ENCODE measurements at regions not wholly inside any gene's neighbourhood (a gene's known extent, or its start where the extent isn't known, plus 50 kb on each side); places are given as distances from the start of the nearest gene placed in this dataset.

DNA sequence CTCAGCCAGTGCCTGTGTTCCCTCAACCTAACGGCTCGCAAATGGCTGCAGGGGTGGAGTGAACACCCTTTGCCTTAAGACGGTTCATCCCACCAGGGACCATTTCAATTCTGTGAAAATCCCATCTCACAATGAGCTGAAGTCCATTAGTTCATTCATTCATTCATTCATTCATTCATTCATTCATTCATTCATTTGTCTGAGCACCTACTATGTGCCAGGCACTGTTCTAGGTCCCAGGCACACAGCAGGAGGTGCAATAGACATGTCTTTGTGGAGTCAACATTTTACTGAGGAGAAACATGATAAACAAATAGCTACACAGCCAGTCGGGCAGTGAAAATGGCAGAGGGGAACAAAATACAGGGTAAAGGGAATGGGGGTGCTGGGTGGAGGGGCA lies 618.8 kb downstream of the MATN1 start:
- H3K4me3 Mint-ChIP-seq (ENCODE audit: unreplicated experiment): no peak overlapping the region
- H3K27ac Mint-ChIP-seq (ENCODE audit: unreplicated experiment): no peak overlapping the region
- no peaks in the 10 kb centered on the region for H3K36me3 Mint-ChIP-seq (ENCODE audit: low read depth, unreplicated experiment)
- peaks cover 6% of the 10 kb centered on the region for H3K27me3 Mint-ChIP-seq (ENCODE audit: unreplicated experiment)
- TF ChIP-seq, protein P1, sequence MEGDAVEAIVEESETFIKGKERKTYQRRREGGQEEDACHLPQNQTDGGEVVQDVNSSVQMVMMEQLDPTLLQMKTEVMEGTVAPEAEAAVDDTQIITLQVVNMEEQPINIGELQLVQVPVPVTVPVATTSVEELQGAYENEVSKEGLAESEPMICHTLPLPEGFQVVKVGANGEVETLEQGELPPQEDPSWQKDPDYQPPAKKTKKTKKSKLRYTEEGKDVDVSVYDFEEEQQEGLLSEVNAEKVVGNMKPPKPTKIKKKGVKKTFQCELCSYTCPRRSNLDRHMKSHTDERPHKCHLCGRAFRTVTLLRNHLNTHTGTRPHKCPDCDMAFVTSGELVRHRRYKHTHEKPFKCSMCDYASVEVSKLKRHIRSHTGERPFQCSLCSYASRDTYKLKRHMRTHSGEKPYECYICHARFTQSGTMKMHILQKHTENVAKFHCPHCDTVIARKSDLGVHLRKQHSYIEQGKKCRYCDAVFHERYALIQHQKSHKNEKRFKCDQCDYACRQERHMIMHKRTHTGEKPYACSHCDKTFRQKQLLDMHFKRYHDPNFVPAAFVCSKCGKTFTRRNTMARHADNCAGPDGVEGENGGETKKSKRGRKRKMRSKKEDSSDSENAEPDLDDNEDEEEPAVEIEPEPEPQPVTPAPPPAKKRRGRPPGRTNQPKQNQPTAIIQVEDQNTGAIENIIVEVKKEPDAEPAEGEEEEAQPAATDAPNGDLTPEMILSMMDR (IDR thresholded peaks at IDR 0.05; ENCODE audit: unreplicated experiment): no peak
- H3K4me1 Mint-ChIP-seq (ENCODE audit: unreplicated experiment): no peaks in the 10 kb centered on the region
- no peaks in the 10 kb centered on the region for H3K9me3 Mint-ChIP-seq (ENCODE audit: unreplicated experiment)
- DNase-seq (ENCODE audit: low spot score): no peak

DNA sequence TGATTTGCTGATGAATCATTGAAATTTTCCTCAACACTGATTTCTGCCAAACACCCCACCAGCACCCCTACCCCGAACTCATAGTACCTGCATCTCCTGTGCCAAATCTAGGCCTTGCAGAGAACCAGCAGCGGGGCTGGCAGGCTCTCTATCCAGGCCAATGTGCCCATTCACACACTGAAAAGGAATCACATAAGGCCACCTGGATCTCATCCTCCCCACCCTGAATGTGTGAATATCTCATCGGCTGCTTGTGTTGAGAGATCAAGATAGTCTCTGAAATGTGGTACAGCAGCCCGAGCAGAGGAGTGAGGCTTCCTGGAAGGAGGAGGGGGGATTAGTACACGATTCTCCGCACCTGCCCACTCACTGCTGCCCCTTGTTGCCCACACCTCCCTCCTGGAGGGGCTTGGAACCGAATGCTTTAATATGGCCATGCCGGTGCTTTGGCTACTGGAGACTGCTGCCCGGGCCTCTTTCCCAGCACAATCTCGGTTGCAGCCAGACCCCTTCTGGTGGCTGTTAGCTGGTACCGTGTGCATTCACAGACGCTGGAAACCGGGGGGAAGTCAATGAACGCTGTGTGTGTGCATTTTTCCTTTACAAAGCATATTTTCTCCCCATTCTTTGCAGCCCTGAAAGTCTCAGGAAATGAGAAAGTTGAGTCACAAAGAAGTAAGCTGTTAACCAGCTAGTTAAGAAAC lies 619.5 kb downstream of the MATN1 start:
- no peak overlapping the region for H3K4me3 Mint-ChIP-seq (ENCODE audit: unreplicated experiment)
- no peak for DNase-seq (ENCODE audit: low spot score)
- no peaks in the 10 kb centered on the region for H3K4me1 Mint-ChIP-seq (ENCODE audit: unreplicated experiment)
- no peaks in the 10 kb centered on the region for H3K9me3 Mint-ChIP-seq (ENCODE audit: unreplicated experiment)
- no peaks in the 10 kb centered on the region for H3K36me3 Mint-ChIP-seq (ENCODE audit: low read depth, unreplicated experiment)
- TF ChIP-seq, protein P1 (IDR thresholded peaks at IDR 0.05; ENCODE audit: unreplicated experiment): no peak
- peaks cover 6% of the 10 kb centered on the region for H3K27me3 Mint-ChIP-seq (ENCODE audit: unreplicated experiment)
- H3K27ac Mint-ChIP-seq (ENCODE audit: unreplicated experiment): no peak overlapping the region

DNA sequence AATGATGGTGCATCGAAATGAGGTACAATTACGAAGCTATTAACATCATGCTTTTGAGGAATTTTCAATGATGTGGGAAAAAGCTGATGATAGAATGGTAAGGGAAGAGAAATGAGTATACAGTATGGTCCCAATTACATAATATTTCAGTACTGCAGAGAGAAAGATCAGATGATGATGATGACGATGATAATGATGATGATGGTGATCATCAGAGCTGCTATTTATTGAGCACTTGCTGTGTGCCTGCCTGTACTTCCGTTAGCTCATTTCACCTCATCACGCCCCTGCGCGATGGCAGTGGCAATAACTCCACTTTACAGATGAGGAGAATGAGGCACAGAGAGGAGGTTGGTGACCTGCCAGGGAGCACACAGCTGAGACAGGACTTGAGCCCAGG lies 620.8 kb downstream of the MATN1 start:
- H3K27ac Mint-ChIP-seq (ENCODE audit: unreplicated experiment): no peak overlapping the region
- TF ChIP-seq, protein P1 (IDR thresholded peaks at IDR 0.05; ENCODE audit: unreplicated experiment): no peak
- peaks cover 8% of the 10 kb centered on the region for H3K27me3 Mint-ChIP-seq (ENCODE audit: unreplicated experiment)
- no peaks in the 10 kb centered on the region for H3K9me3 Mint-ChIP-seq (ENCODE audit: unreplicated experiment)
- no peak overlapping the region for H3K4me3 Mint-ChIP-seq (ENCODE audit: unreplicated experiment)
- no peak for DNase-seq (ENCODE audit: low spot score)
- H3K36me3 Mint-ChIP-seq (ENCODE audit: low read depth, unreplicated experiment): no peaks in the 10 kb centered on the region
- no peaks in the 10 kb centered on the region for H3K4me1 Mint-ChIP-seq (ENCODE audit: unreplicated experiment)

DNA sequence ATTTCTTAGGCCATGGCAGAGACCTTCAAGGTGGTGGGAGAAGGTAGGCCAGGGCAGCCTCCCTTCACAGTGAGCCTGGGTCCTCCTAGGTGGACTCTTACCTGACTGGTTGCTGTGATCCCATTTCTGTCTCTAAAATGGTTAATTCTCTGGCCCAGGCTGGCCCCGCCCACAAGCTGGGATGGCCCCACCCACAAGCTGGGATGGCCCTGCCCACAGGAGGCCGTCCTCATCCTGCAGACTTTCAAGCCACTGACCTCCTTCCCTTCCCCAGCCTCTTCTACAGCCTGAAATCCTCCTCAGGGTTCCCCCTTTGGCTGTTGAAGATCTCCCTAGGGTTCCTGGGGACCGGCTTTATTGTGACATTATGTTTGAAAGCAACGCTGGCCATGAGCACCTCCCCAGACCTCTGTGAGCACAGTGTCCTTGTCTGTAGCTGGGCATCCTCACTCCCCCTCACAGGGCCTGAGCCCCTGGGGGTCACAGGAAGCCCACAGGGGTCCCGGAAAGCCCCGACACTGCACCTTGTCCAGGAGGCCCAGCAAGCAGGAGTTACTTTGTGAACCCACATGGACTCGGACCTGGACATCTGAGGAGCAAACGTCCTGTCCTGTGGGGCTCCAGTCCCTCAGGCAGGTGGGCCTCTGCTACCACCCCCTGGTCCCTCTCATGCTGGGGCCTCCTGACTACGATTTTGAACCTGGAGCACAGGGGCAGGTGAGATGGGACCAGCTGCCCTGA lies 621.7 kb downstream of the MATN1 start:
- H3K4me1 Mint-ChIP-seq (ENCODE audit: unreplicated experiment): no peaks in the 10 kb centered on the region
- DNase-seq (ENCODE audit: low spot score): no peak
- H3K27me3 Mint-ChIP-seq (ENCODE audit: unreplicated experiment): peaks cover 7% of the 10 kb centered on the region
- no peaks in the 10 kb centered on the region for H3K9me3 Mint-ChIP-seq (ENCODE audit: unreplicated experiment)
- H3K27ac Mint-ChIP-seq (ENCODE audit: unreplicated experiment): no peak overlapping the region
- no peaks in the 10 kb centered on the region for H3K36me3 Mint-ChIP-seq (ENCODE audit: low read depth, unreplicated experiment)
- TF ChIP-seq, protein P1 (IDR thresholded peaks at IDR 0.05; ENCODE audit: unreplicated experiment): no peak
- no peak overlapping the region for H3K4me3 Mint-ChIP-seq (ENCODE audit: unreplicated experiment)

DNA sequence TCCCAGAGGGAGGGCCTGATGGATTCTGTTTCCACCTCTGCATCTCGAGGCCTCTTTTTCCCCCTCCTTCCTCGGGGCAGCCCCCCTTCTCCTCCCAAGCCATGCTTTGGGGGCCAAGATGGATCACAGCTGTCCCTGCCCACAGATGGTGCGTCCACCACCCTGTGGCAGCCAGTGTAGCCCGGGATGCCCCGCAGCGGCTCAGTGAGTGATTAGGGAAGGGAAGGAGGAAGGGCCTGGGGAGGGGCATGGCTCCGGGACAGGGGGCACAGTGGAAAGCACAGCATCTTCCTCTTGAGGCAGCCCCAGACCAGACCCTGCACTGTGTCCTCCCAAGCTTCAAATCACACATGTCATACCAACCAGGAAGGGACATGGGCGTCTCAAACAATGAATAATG lies 622.4 kb downstream of the MATN1 start:
- Mint-ChIP-seq H3K36me3 (ENCODE audit: low read depth, unreplicated experiment) (no peaks in the 10 kb centered on the region), H3K27ac (ENCODE audit: unreplicated experiment) (no peak overlapping the region), H3K9me3 (ENCODE audit: unreplicated experiment) (no peaks in the 10 kb centered on the region), H3K4me1 (ENCODE audit: unreplicated experiment) (no peaks in the 10 kb centered on the region), H3K4me3 (ENCODE audit: unreplicated experiment) (no peak overlapping the region), H3K27me3 (ENCODE audit: unreplicated experiment) (peaks cover 4% of the 10 kb centered on the region)
- TF ChIP-seq, protein P1 (IDR thresholded peaks at IDR 0.05; ENCODE audit: unreplicated experiment): no peak
- DNase-seq (ENCODE audit: low spot score): no peak

Data from endothelial cell (in vitro differentiated cells).